NT2/D1 (cell line): ENCODE measurements at regions not wholly inside any gene's neighbourhood (a gene's known extent, or its start where the extent isn't known, plus 50 kb on each side); places are given as distances from the start of the nearest gene placed in this dataset.

Experiments
- SUZ12 ChIP-seq: IDR thresholded peaks from 2 replicates; pipeline ENCODE4 v1.6.1; 2011; ENCODE audit not compliant: insufficient read length, insufficient read depth; ENCODE audit errors: extremely low read depth
- YY1 ChIP-seq: IDR thresholded peaks from 2 replicates; pipeline ENCODE4 v1.6.1; 2011; ENCODE audit not compliant: insufficient read length, insufficient read depth
- ZNF274 ChIP-seq: IDR thresholded peaks from 2 replicates; pipeline ENCODE4 v1.6.1; 2011; ENCODE audit warnings: mild to moderate bottlenecking, low read depth, low read length

DNA sequence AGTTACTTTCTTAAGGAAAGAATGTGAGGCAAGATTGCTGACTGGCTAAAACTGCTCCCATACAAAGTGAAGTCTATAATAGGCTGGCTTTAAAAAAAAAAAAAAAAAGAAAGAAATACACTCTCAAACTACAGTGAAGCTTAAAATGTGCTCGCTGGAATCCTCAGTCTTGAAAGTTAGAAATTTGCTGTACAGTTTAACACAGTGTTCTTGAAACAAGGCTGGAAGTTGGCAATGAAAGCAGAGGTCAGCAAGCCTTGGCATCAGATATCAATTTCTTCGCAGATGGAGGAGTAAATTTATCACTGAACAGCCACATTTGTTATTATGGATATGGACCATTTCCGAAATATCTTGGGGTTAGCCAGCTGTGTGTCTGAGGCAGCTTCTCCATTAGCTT lies 392.9 kb downstream of the ZNF516 start:
- no peak for TF ChIP-seq SUZ12
- no peak for TF ChIP-seq ZNF274
- TF ChIP-seq YY1 = no peak
